ENCODE measurements at regions not wholly inside any gene's neighbourhood (a gene's known extent, or its start where the extent isn't known, plus 50 kb on each side); places are given as distances from the start of the nearest gene placed in this dataset.

DNA sequence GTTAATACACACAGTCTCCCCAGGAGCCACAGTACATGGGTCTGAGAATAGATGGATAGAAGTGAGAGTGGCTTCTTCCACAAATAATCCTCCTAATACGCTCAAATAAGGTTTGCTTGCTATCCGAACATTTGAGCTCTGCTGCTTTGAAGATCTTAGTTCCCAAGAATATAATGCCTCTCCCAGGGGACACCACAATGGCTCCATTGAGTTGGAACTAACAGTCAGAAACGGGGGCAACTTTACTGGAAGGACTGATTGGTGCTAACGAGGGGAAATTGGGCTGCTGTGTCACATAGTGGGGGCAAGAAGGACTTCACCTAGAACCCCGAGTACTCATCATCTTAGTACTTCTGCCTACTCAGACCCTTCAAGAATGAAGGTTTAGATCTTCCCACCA, 66.2 kb downstream of the IGLL5 start:
- TF ChIP-seq HDGF (IDR thresholded peaks at IDR 0.05; ENCODE audit: borderline replicate concordance): no peak
- TF ChIP-seq FOXM1 (IDR thresholded peaks at IDR 0.05; ENCODE audit: borderline replicate concordance): no peak
- TF ChIP-seq SP1 (IDR thresholded peaks at IDR 0.05): no peak
- no peak for TF ChIP-seq FOXA1 (IDR thresholded peaks at IDR 0.05)
- TF ChIP-seq, protein P1, sequence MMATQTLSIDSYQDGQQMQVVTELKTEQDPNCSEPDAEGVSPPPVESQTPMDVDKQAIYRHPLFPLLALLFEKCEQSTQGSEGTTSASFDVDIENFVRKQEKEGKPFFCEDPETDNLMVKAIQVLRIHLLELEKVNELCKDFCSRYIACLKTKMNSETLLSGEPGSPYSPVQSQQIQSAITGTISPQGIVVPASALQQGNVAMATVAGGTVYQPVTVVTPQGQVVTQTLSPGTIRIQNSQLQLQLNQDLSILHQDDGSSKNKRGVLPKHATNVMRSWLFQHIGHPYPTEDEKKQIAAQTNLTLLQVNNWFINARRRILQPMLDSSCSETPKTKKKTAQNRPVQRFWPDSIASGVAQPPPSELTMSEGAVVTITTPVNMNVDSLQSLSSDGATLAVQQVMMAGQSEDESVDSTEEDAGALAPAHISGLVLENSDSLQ (IDR thresholded peaks at IDR 0.05): no peak
- no peak for TF ChIP-seq BHLHE40 (IDR thresholded peaks at IDR 0.05; ENCODE audit: borderline replicate concordance)
- TF ChIP-seq L3MBTL2 (conservative IDR thresholded peaks at IDR 0.05): no peak
- TF ChIP-seq SUZ12 (IDR thresholded peaks at IDR 0.05): no peak
- TF ChIP-seq ARNT (IDR thresholded peaks at IDR 0.05): no peak
- no peak for TF ChIP-seq TARDBP (IDR thresholded peaks at IDR 0.05)
- TF ChIP-seq NFRKB (IDR thresholded peaks at IDR 0.05): no peak
- TF ChIP-seq ELF4 (IDR thresholded peaks at IDR 0.05): no peak
- no peak for TF ChIP-seq LEF1 (IDR thresholded peaks at IDR 0.05; ENCODE audit: borderline replicate concordance)
- no peak for TF ChIP-seq FOXK2 (IDR thresholded peaks at IDR 0.05)

Data from HEK293T (cell line).